ENCODE measurements at regions not wholly inside any gene's neighbourhood (a gene's known extent, or its start where the extent isn't known, plus 50 kb on each side); places are given as distances from the start of the nearest gene placed in this dataset.

GRCh38 chr10:106473129-106473685, 691.3 kb downstream of the SORCS1 start:
- no peak for DNase-seq (ENCODE audit: low read depth in 4 of 4, low spot score in 3 of 4)

GRCh38 chr10:106467506-106467905, 697.0 kb downstream of the SORCS1 start:
- DNase-seq (ENCODE audit: low read depth in 4 of 4, low spot score in 3 of 4) = no peak

- DNase-seq (ENCODE audit: low read depth in 4 of 4, low spot score in 3 of 4) = no peak
Measured at GRCh38 chr10:106457522-106457921, 707.0 kb downstream of the SORCS1 start.

- no peak for DNase-seq (ENCODE audit: low read depth in 4 of 4, low spot score in 3 of 4)
Measured at GRCh38 chr10:106454233-106454632, 710.3 kb downstream of the SORCS1 start.

- DNase-seq (ENCODE audit: low read depth in 4 of 4, low spot score in 3 of 4) = no peak
Measured at GRCh38 chr10:106450966-106451365, 713.5 kb downstream of the SORCS1 start.

GRCh38 chr10:106446920-106447319, 717.6 kb downstream of the SORCS1 start:
- DNase-seq (ENCODE audit: low read depth in 4 of 4, low spot score in 3 of 4) = no peak

GRCh38 chr10:106442223-106442622, 722.3 kb downstream of the SORCS1 start:
- DNase-seq (ENCODE audit: low read depth in 4 of 4, low spot score in 3 of 4) = no peak

- no peak for DNase-seq (ENCODE audit: low read depth in 4 of 4, low spot score in 3 of 4)
Measured at GRCh38 chr10:106440767-106441166, 723.7 kb downstream of the SORCS1 start.

- no peak for DNase-seq (ENCODE audit: low read depth in 4 of 4, low spot score in 3 of 4)
Measured at GRCh38 chr10:106440355-106440754, 724.2 kb downstream of the SORCS1 start.

- DNase-seq (ENCODE audit: low read depth in 4 of 4, low spot score in 3 of 4) = no peak
Measured at GRCh38 chr10:106439366-106439765, 725.1 kb downstream of the SORCS1 start.

- no peak for DNase-seq (ENCODE audit: low read depth in 4 of 4, low spot score in 3 of 4)
Measured at GRCh38 chr10:106438386-106438785, 726.1 kb downstream of the SORCS1 start.

- no peak for DNase-seq (ENCODE audit: low read depth in 4 of 4, low spot score in 3 of 4)
Measured at GRCh38 chr10:106436123-106436715, 728.3 kb downstream of the SORCS1 start.

GRCh38 chr10:106435081-106435480, 729.4 kb downstream of the SORCS1 start:
- no peak for DNase-seq (ENCODE audit: low read depth in 4 of 4, low spot score in 3 of 4)

- no peak for DNase-seq (ENCODE audit: low read depth in 4 of 4, low spot score in 3 of 4)
Measured at GRCh38 chr10:106424981-106425380, 739.5 kb downstream of the SORCS1 start.

GRCh38 chr10:106424054-106424453, 740.5 kb downstream of the SORCS1 start:
- DNase-seq (ENCODE audit: low read depth in 4 of 4, low spot score in 3 of 4) = no peak

- DNase-seq (ENCODE audit: low read depth in 4 of 4, low spot score in 3 of 4) = no peak
Measured at GRCh38 chr10:106410331-106410730, 754.2 kb downstream of the SORCS1 start.

- no peak for DNase-seq (ENCODE audit: low read depth in 4 of 4, low spot score in 3 of 4)
Measured at GRCh38 chr10:106405141-106405540, 759.4 kb downstream of the SORCS1 start.

GRCh38 chr10:106402458-106402857, 762.0 kb downstream of the SORCS1 start:
- no peak for DNase-seq (ENCODE audit: low read depth in 4 of 4, low spot score in 3 of 4)

GRCh38 chr10:106401967-106402366, 762.5 kb downstream of the SORCS1 start:
- DNase-seq (ENCODE audit: low read depth in 4 of 4, low spot score in 3 of 4) = no peak

GRCh38 chr10:106401161-106401560, 763.3 kb downstream of the SORCS1 start:
- DNase-seq (ENCODE audit: low read depth in 4 of 4, low spot score in 3 of 4) = no peak

- DNase-seq (ENCODE audit: low read depth in 4 of 4, low spot score in 3 of 4) = no peak
Measured at GRCh38 chr10:106399112-106399511, 765.4 kb downstream of the SORCS1 start.

- no peak for DNase-seq (ENCODE audit: low read depth in 4 of 4, low spot score in 3 of 4)
Measured at GRCh38 chr10:106396192-106396591, 768.3 kb downstream of the SORCS1 start.
